HG02885 (cell line): ENCODE measurements at regions not wholly inside any gene's neighbourhood (a gene's known extent, or its start where the extent isn't known, plus 50 kb on each side); places are given as distances from the start of the nearest gene placed in this dataset.
"Not testable (repeated sequence)": the region's sequence is repeated elsewhere in the genome, so short reads cannot be mapped to it uniquely, and the experiment has no call there.

Source experiments
- ATAC-seq: cut with Tn5 transposase; IDR thresholded peaks from one replicate; pipeline ENCODE4 v1.9.1; 2021; ENCODE audit warnings: mild to moderate bottlenecking; ENCODE audit not compliant: unreplicated experiment, poor library complexity

DNA sequence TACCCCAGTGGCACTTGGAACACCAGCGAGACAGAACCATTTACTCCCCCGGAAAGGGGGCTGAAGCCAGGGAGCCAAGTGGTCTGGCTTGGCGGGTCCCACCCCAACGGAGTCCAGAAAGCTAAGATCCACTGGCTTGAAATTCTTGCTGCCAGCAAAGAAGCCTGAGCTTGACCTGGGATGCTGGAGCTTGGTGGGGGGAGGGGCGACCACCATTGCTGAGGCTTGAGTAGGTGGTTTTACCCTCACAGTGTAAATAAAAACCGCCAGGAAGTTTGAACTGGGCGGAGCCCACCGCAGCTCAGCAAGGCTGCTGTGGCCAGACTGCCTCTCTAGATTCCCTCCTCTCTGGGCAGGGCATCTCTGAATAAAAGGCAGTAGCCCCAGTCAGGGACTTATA is 62.8 kb downstream of the RPS24 start:
- not testable (repeated sequence) for ATAC-seq

- not testable (repeated sequence) for ATAC-seq
These were observed 68.9 kb downstream of the RPS24 start for GRCh38 chr10:78102593-78102992.

- no peak for ATAC-seq
These were observed 75.5 kb downstream of the RPS24 start for GRCh38 chr10:78109210-78109609.

- ATAC-seq = no peak
These were observed 81.6 kb downstream of the RPS24 start for GRCh38 chr10:78115135-78115853.

DNA sequence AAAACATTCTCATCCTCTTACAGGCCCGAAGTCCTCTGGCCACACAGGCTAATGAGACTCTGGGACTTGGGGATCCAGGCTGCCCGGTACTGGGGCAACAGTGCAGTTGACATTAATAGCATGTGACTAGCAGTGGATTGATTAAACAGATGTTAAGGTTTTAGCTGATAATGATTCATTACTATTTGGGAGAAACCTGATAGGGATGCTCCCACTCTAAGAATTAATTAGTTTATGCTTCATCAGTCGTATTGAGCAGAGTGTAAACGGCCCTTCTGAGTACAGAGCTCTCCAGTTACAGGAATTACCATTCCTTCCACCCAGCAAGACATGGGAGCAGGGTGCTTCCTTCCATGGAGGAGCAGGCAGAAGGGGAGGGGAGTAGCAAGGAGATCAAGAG is 82.7 kb downstream of the RPS24 start:
- no peak for ATAC-seq

- no peak for ATAC-seq
These were observed 84.9 kb downstream of the RPS24 start for GRCh38 chr10:78118591-78118990.

DNA sequence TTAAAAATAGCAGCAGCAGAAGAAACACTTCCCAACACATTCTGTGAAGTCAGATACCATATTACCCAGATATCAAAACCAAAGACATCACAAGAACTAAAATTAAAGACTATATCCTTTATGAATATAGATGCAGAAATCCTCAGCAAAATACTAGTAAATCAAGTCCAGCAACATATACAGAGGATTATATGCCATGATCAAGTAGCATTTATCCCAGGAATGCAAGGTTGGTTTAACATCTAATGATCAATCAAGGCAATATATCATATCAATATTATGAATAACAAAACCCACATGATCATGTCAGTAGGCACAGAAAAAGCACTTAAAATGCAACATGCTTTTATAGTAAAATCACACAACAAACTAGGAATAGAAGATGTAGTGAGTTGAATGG is 88.1 kb downstream of the RPS24 start:
- no peak for ATAC-seq

DNA sequence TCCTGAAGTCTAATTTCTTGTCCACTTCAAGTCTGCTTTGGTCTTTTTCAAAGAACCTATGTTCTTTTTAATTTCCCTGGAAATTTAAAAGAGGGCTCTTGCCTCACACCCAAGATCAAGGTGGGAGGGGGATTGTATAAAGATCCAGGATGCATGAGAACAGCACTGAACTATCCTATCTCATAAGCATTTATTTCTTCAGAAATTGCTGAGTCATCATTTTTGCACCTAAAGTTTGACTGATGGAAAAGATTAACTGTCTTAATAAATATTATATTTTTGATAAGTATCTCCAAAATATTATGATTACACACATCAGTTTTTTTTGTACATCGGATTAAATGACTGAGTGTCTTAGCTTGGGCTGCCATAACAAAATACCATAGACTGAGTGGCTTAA is 90.5 kb downstream of the RPS24 start:
- ATAC-seq = no peak

- no peak for ATAC-seq
These were observed 95.5 kb downstream of the RPS24 start for GRCh38 chr10:78129211-78129610.

DNA sequence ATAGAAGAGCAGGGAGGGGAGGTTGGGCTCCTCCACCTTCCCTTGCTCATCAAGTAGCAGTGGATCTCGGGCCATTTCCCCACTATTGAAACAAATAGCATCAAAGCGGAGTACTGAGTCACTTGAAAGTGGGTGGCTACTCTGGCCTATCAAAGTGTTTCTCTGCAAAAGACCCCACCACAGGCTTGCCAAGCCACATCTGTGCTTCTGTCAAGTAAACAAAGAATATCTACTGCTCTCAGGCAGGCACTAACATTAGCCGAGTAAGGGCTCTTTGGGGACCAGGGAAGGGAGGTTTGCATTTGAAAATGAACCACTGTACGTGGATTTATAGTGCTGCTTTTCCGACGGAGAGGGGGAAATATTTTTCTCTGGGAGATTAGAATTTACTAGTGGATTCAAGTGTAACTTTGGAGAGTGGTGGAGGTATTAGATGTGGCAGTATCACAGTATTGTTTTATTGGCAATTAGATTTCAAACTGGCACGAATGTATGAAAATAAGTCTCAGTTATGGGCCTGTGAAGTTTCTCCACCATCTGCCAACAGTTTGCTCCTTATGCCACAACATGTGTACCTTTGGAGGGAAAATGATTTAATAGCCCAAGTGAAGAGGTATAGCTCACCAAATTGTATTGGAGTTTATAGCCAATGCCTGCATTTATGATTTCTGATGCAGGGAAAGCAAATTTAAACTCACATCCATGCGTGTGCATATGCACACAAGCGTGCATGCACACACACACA is 97.5 kb downstream of the RPS24 start:
- no peak for ATAC-seq

- ATAC-seq = no peak
These were observed 101.2 kb downstream of the RPS24 start for GRCh38 chr10:78134773-78135306.

GRCh38 chr10:78137147-78137546 is 103.5 kb downstream of the RPS24 start:
- ATAC-seq = no peak

- no peak for ATAC-seq
These were observed 105.7 kb downstream of the RPS24 start for GRCh38 chr10:78139341-78139740.

DNA sequence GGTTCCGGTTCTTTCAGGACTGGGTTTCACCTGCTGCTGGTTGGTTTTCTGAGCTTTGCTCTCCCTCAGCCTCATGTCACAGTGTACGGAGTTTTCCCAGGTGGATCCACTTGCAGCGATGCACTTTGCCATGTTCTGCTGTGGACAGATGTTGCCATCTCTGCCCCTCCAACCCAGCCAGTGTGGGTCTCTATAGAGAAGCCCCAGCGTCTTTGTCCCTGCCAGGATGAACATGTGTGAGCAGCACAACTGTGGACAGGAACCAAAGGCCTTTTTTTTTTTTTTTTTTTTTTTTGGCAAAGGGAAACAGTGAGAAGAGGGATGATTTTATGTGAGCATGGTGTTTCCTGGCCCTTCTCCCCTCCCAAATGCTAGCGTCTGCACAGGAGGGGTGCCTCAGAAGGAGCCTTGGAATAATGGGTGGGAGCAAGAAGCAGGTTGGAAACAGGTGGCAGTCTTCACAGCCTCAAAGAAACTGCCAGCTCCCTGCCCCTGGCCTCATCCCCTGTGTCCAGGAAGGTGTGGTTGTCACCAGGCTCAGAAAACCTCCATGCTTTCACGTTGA is 106.5 kb downstream of the RPS24 start:
- no peak for ATAC-seq

DNA sequence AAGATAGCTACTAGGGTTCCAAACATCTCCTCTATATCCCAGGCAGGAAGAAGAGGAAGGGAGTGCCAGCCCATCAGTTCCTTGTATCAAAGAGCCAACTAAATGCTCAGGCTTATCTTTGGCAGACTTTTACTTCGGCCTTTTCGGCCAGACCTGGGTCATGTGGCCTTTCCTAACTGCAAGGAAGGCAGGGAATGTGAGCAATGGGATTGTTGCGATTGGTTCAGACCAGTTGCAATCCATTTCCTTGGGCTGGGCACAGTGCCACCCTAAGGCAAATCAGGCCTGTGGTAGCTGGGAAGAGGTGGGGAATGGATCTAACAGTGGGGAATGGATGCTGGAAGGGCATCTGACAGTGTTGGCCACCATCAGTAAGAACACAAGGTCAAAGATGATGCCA is 109.9 kb downstream of the RPS24 start:
- no peak for ATAC-seq

DNA sequence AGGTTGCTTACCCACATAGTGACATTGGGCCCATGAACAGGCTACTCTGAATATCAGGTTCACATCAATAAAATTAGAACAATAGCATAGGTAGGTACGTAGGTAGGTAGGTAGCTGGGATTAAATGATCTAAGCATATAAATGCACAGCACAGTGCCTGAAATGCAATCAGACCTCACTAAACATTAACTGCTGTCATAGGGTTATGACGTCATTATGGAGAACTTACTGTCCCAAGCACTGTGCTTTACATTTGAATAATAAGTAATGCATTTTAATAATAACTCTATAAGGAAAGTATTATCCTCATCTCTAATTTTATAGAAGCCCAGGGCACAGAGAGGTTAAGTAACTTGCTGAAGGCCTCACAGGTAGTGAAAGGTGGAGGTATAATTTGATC is 112.5 kb downstream of the RPS24 start:
- ATAC-seq = no peak

- no peak for ATAC-seq
These were observed 113.5 kb downstream of the RPS24 start for GRCh38 chr10:78147202-78147601.

- ATAC-seq = no peak
These were observed 114.7 kb downstream of the RPS24 start for GRCh38 chr10:78148216-78148960.

DNA sequence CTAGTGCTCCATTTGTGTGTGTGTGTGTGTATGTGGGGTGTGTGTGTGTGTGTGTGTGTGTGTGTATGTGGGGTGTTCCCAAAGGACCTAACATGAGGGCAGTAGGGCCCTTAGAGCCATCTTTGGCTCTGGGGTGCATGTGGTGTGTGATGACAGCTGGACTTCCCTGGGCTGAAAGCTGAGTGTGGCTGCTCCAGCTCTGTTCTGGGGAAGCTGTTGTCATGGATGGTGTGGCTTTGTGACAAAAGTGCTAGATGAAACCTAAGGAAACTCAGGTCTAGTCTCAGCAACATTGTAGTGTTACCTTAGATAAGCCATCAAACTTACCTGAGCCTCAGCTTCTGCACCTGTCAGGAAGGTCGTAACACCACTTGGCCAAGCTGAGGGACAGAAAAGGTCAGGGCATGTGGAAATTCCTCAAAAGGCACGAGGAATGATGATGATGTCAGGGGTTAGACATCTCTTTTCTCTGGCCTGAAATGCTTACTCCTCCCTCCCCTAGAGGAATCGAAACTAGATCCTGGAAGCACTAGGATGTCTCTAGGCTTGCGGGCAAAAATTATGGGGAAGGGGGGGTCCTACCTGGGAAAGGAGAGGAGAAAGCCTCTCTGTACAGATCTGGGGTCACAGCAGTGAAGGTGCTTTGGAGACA is 115.4 kb downstream of the RPS24 start:
- ATAC-seq = no peak

GRCh38 chr10:78150756-78151155 is 117.1 kb downstream of the RPS24 start:
- no peak for ATAC-seq
